ENCODE measurements at regions not wholly inside any gene's neighbourhood (a gene's known extent, or its start where the extent isn't known, plus 50 kb on each side); places are given as distances from the start of the nearest gene placed in this dataset.
"Not testable (repeated sequence)": the region's sequence is repeated elsewhere in the genome, so short reads cannot be mapped to it uniquely, and the experiment has no call there.

DNA sequence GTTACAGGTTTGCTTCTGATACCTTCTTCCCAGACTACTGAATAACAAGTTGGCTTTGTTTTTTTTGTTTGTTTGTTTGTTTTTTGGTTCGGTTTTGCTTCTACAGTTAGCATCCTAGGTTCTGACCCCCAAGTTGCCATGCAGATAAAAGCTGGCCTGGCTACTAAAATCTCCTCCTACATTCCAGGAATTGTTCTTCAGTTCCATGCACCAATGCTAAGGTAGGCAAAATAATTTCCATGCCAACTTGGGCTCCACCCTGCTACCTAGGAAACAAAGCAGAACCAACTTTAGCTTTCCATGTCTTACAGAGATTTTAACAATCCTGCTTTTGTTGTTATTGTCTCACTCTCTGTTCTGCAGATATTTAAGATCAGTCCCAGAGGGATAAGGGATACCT, 495.5 kb upstream of the SOX9 start:
- DNase-seq = no peak

- no peak for DNase-seq
These were observed 492.5 kb upstream of the SOX9 start for GRCh38 chr17:71628306-71628705.

DNA sequence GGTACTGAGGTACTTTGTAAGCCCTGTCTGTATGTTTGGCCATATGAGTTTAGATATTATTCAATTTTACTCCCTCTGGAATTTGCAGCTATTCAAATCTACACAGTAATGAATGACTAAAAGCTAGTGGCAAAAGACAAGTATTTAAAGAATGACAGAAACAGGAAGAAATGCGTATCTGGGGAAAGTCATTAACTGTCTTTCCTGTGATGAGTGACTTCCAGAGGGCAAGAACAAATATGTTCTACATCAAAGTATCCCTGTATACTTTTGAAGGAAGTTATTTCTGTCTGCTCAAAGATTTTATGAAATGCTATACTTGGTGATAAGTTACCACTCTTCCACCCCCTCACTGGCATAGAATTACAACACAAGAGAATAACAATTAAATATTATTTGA, 489.3 kb upstream of the SOX9 start:
- no peak for DNase-seq

DNA sequence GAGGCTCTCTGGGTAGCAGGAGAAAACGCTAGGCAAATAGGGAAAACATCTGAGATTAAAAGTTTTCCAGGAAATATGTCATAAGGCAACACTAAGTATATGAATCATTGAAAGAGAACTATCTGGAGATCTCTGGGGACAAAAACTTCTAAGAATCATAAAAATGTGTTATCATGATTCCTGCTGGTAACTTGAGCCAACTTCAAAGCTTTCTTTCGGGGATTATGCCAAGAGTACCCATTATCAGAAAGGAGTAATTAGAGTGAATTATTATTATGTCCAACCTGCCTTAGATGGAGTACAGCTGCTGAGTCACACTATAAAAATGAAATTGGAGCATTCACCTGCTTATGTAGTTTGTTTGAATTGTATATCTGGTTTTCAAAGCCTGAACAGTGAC, 488.5 kb upstream of the SOX9 start:
- no peak for DNase-seq

GRCh38 chr17:71633391-71633849, 487.4 kb upstream of the SOX9 start:
- no peak for DNase-seq

DNA sequence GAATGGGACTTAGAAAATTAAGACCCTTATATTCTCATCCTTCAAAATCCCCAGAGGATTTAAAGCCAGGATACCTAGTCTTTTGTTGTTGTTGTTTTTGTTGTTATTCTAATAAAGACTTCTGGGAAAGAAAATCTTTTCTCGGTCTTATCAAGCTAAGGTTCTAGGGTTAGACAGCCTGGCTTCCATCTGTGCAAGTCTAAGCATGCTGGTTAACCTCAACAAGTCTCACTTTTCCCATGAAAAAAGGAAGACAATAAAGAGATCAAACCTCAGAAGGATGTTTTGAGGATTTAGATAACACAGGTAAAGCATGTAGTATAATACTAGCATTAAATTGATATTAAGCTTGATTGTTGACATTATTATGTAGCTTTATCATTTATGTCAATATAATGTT, 486.4 kb upstream of the SOX9 start:
- DNase-seq = no peak

DNA sequence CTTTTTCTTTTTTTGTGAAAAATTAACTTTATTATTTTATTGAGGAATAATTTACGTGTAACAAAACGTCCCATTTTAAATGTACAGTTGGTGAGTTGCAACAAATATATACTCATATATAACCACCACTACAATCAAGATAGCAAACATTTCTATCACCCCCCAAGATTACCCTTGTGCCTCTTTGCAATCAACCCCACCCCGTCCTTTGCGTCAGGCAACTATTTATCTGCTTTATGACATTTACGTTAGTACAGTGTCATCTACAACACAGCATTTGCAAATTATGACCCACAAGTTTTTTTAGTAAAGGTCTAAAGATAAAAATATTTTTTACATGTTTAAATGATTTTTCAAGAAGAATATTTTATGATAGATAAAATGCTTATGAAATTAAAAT, 485.6 kb upstream of the SOX9 start:
- DNase-seq = no peak

DNA sequence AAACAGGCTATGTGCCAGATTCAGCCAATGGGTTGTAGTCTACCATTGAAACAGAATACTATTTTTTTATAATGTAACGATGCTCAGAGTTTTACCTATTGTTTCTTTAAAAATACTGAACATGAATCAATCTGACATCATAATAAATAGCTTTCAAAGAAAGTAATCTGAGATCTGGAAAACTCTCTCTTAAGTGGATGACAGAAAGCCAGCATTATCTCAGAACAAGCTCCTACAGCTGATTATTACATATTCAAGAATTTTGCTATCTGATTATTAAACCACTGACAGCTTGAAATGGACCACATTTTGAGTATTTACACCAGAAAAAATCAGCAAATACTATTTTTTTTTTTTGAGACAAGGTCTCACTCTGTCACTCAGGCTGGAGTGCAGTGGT, 484.2 kb upstream of the SOX9 start:
- DNase-seq = no peak

- DNase-seq = no peak
These were observed 482.2 kb upstream of the SOX9 start for GRCh38 chr17:71638668-71639067.

- DNase-seq = no peak
These were observed 481.0 kb upstream of the SOX9 start for GRCh38 chr17:71639865-71640264.

- DNase-seq = not testable (repeated sequence)
These were observed 473.9 kb upstream of the SOX9 start for GRCh38 chr17:71646890-71647289.

- not testable (repeated sequence) for DNase-seq
These were observed 472.5 kb upstream of the SOX9 start for GRCh38 chr17:71648342-71648741.

- no peak for DNase-seq
These were observed 470.9 kb upstream of the SOX9 start for GRCh38 chr17:71649941-71650350.

DNA sequence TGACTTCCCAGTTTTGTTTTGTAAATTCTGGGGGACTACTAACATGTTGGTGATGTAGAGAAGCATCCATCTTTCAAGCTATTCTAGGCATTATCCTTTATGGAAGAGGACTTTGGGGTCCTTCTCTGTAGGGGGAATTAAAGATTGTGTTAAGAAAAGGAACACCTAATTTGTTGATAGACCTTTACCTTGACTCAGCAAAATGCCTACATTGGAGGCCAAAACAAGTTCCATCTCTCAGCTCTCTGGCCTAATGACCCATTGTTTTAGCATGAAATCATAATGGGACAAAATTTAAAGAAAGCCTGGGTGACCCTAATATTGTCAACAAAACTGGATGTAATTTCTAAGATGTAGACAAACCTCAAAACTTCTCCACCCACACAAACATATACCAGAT, 465.3 kb upstream of the SOX9 start:
- DNase-seq = no peak

GRCh38 chr17:71656964-71657858, 463.6 kb upstream of the SOX9 start:
- no peak for DNase-seq

DNA sequence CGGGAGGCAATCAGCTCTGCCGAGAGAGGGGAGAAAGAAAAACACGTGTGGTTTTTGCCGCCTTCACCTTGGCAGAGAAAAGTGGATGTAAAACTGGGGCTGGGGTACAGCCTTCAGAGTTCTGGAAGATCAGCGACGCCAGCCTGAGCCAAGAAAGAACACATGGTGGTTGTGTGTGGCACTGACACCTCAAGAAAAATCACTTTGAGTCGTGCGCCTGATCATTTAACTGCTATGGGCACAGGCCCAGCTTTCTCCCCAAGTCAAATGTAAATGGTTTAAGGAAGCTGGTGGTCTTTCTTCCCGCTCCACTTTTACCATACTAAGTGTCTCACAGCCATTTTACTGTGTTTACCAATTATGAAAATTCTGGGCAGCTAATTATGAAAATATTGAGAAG, 461.8 kb upstream of the SOX9 start:
- DNase-seq = no peak

GRCh38 chr17:71664861-71665260, 456.0 kb upstream of the SOX9 start:
- no peak for DNase-seq

DNA sequence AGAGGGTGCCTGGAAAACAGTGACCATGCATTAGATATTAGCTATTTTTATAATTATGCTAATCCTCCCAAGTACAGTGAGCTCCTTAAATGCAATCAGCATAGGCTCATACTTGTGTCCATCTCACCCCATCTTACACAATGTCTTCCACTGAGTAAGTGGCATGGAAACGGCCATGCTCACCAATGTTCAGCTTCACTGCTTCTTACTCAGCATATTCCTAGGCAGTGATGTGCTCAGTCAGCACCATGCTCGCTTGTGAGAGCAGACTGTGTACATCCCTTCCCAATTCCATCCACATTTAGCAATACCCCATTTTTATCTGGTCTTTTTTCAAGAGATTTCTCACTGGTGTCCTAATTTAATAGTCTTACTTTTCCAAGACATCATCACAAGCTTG, 454.8 kb upstream of the SOX9 start:
- DNase-seq = no peak

GRCh38 chr17:71667661-71668060, 453.2 kb upstream of the SOX9 start:
- no peak for DNase-seq

DNA sequence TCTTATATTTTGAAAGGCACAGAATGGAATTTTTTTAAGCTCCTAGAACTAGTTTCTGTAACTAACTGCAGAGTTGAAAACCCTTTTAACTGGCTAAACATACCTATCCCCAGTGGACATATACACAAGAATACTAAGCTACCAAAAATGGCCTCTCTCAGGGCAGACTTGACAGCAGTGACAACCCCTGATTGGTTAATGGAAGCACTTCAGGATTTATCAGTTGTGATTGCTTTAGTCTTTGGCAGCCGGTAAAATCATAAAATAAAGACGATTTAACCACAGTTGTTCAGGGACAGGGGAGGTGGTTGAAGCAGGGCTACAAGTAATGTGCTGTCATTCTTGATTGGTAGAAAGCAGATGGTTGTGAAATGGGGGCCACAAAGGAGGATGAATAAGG, 452.0 kb upstream of the SOX9 start:
- no peak for DNase-seq

DNA sequence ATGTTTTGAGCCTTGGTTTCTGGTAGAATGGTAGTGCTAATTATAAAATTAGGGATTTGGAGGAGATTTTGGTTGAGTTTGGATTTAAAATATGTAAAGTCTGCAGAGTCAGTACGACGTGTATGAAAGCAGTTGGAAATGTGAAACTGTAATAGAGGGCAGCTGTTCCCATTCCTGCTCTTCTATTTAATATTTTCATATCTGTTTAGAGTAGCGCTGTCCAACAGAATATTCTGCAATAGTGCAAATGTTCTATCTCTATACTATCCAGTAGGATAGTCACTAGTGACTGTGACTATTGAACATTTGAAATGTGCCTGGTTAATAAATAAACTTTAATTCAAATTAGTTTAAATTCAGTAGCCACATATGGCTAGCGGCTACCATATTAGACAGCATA, 443.4 kb upstream of the SOX9 start:
- DNase-seq = no peak

- no peak for DNase-seq
These were observed 441.0 kb upstream of the SOX9 start for GRCh38 chr17:71679832-71680231.

- DNase-seq = no peak
These were observed 439.2 kb upstream of the SOX9 start for GRCh38 chr17:71681427-71682173.

DNA sequence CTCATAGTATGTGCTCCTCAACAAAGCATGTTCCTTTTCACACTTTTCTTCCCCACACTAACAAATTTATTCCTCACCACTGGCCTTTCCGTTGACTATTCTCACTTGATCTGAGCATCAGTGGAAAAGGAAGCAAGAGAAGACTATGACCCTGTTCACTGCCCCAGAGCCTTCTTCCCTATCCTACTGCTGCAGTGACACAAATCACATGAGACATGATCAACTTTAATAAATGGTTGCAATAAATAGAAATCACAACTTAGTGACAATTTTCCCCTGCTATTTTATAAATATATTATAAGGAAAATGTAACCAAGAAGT, 438.7 kb upstream of the SOX9 start:
- DNase-seq = no peak

All from CD4-positive, alpha-beta T cell treated with Interleukin-4 for 4 hours (primary cell).